SK-N-MC (cell line): ENCODE measurements at regions not wholly inside any gene's neighbourhood (a gene's known extent, or its start where the extent isn't known, plus 50 kb on each side); places are given as distances from the start of the nearest gene placed in this dataset.

Experiments used
- DNase-seq: peaks from one replicate; pipeline ENCODE4 v3.0.0-alpha.2; 2011; ENCODE audit warnings: low read depth, low spot score
- H3K27ac ChIP-seq: fragments of 200-600 bp; sonication (generic); 2 replicates; pipeline ENCODE4 v1.5.1; 2016; ENCODE audit warnings: mixed run types
- H3K36me3 ChIP-seq: fragments of 200-600 bp; sonication (generic); 2 replicates; pipeline ENCODE4 v1.6.1; 2017; ENCODE audit warnings: antibody characterized with exemption, low read length, mixed read lengths; ENCODE audit not compliant: insufficient read depth
- H3K4me3 ChIP-seq: fragments of 200-600 bp; sonication (generic); 2 replicates; pipeline ENCODE4 v1.5.1; 2016
- H3K9ac ChIP-seq: fragments of 200-600 bp; sonication (generic); 2 replicates; pipeline ENCODE4 v1.8.0; 2017; ENCODE audit warnings: mixed run types, mixed read lengths; ENCODE audit not compliant: insufficient read length
- H3K9me3 ChIP-seq: fragments of 200-600 bp; sonication (generic); 2 replicates; pipeline ENCODE4 v1.6.1; 2017; ENCODE audit warnings: low read depth, mild to moderate bottlenecking, antibody characterized with exemption, low read length, moderate library complexity, mixed read lengths
- EZH2 ChIP-seq: fragments of 200-600 bp; sonication (generic); IDR thresholded peaks from one replicate; pipeline ENCODE4 v1.6.1; 2017; ENCODE audit warnings: antibody characterized with exemption
- FOXP2 ChIP-seq: optimal IDR thresholded peaks from 2 replicates; pipeline ENCODE3; 2011; ENCODE audit warnings: mild to moderate bottlenecking, moderate library complexity; ENCODE audit not compliant: insufficient read depth; ENCODE audit errors: extremely low read length, control extremely low read depth
- POLR2AphosphoS5 ChIP-seq: IDR thresholded peaks from 2 replicates; pipeline ENCODE4 v1.6.1; 2012; ENCODE audit warnings: mild to moderate bottlenecking, low read depth, low read length, borderline replicate concordance

- DNase-seq, result no peak
- no peak for TF ChIP-seq EZH2
- TF ChIP-seq FOXP2, result no peak
- TF ChIP-seq POLR2AphosphoS5, result no peak
These were observed 91.4 kb upstream of the SCN10A start for GRCh38 chr3:38907426-38907825.

DNA sequence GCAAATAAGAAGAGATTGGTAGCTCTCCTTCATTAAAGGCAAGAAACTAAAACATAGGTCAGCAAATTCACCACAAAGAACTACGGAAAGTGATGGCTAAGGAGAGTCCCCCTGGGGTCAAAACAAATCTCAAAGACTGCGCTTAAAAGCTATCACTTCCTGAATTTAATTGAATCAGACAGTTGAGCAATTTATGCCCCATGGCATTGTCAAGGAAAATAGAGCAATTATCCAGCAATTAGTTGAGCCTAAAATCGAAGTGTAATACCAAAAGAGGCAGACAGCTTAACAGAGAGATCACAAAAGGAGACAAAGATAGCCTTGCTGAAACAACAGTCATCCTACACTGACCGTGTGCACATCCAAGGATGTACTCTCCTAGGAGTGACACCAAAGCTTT, 74.4 kb upstream of the SCN10A start:
- H3K27ac ChIP-seq, result no peak overlapping the region
- no peak for TF ChIP-seq EZH2
- TF ChIP-seq POLR2AphosphoS5, result no peak
- no peak for TF ChIP-seq FOXP2
- H3K9me3 ChIP-seq, result no peaks in the 10 kb centered on the region
- H3K36me3 ChIP-seq, result no peaks in the 10 kb centered on the region
- no peak for DNase-seq
- H3K9ac ChIP-seq, result no peak overlapping the region
- H3K4me3 ChIP-seq, result no peak overlapping the region

More at GRCh38 chr3:38907426-38907825, 91.4 kb upstream of the SCN10A start:
- Histone ChIP-seq H3K36me3 (no peaks in the 10 kb centered on the region), H3K9me3 (no peaks in the 10 kb centered on the region), H3K27ac (no peak overlapping the region), H3K4me3 (no peak overlapping the region), H3K9ac (no peak overlapping the region)

DNA sequence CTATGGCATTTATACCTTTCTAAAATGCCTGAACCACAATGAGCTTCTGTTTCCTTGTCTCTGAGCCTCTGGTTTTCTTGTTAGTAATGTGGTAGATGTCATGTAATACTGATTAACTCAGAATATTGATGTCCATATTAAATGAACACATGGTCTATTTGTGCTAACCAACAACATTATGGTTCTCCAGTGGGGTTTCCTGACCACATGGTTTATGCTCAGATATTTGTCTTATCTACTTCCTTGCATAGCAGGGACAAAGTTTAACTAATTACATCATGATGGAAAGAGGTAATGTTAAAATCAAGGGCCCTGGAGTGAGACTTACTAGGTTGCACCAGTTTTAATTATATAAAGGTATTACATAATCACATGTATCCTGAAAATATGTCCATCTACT, 62.6 kb upstream of the SCN10A start:
- no peak overlapping the region for H3K27ac ChIP-seq
- H3K4me3 ChIP-seq, result no peak overlapping the region
- H3K36me3 ChIP-seq, result no peaks in the 10 kb centered on the region
- no peak for DNase-seq
- H3K9ac ChIP-seq, result no peak overlapping the region
- H3K9me3 ChIP-seq, result no peaks in the 10 kb centered on the region
- TF ChIP-seq POLR2AphosphoS5 (no peak), FOXP2 (no peak), EZH2 (no peak)
